DOHH2 (cell line): ENCODE measurements at regions not wholly inside any gene's neighbourhood (a gene's known extent, or its start where the extent isn't known, plus 50 kb on each side); places are given as distances from the start of the nearest gene placed in this dataset.

Source experiments
- H3F3A ChIP-seq: fragments of 200-600 bp; sonication (generic), shearing (Covaris generic); 2 replicates; pipeline ENCODE4 v1.6.0; 2016; ENCODE audit warnings: antibody characterized with exemption, mild to moderate bottlenecking; ENCODE audit not compliant: control insufficient read depth, insufficient read depth
- H3K27ac ChIP-seq: fragments of 200-600 bp; sonication (generic); 2 replicates; pipeline ENCODE4 v1.5.1; 2014; ENCODE audit warnings: low read depth, mild to moderate bottlenecking, low read length, moderate library complexity
- H3K27me3 ChIP-seq: fragments of 200-600 bp; sonication (generic); 2 replicates; pipeline ENCODE4 v1.6.1; 2014; ENCODE audit warnings: mild to moderate bottlenecking, low read length, mixed read lengths; ENCODE audit not compliant: control insufficient read depth
- H3K36me3 ChIP-seq: fragments of 200-600 bp; sonication (generic); 2 replicates; pipeline ENCODE4 v1.6.1; 2014; ENCODE audit warnings: mild to moderate bottlenecking, low read length, moderate library complexity, mixed read lengths; ENCODE audit not compliant: control insufficient read depth
- H3K4me1 ChIP-seq: fragments of 200-600 bp; sonication (generic); 2 replicates; pipeline ENCODE4 v1.6.1; 2014; ENCODE audit warnings: mild to moderate bottlenecking, low read length, mixed read lengths; ENCODE audit not compliant: control insufficient read depth
- H3K4me2 ChIP-seq: fragments of 200-600 bp; sonication (generic); 2 replicates; pipeline ENCODE4 v1.6.0; 2014; ENCODE audit warnings: mild to moderate bottlenecking, low read length, moderate library complexity
- H3K4me3 ChIP-seq: fragments of 200-600 bp; sonication (generic); 2 replicates; pipeline ENCODE4 v1.5.1; 2014; ENCODE audit warnings: mild to moderate bottlenecking, low read length, mixed read lengths
- H3K79me2 ChIP-seq: fragments of 200-600 bp; sonication (generic); 2 replicates; pipeline ENCODE4 v1.6.1; 2014; ENCODE audit warnings: mild to moderate bottlenecking, low read length, mixed read lengths; ENCODE audit not compliant: control insufficient read depth
- H3K9me2 ChIP-seq: fragments of 200-600 bp; sonication (generic); replicated peaks from 2 replicates; pipeline ENCODE4 v1.6.1; 2014; ENCODE audit warnings: mild to moderate bottlenecking, low read length, mixed read lengths; ENCODE audit not compliant: control insufficient read depth
- H3K9me3 ChIP-seq: fragments of 200-600 bp; sonication (generic); 2 replicates; pipeline ENCODE4 v1.6.1; 2014; ENCODE audit warnings: antibody characterized with exemption, low read length, mixed read lengths; ENCODE audit not compliant: control insufficient read depth, insufficient read depth
- H4K20me1 ChIP-seq: fragments of 200-600 bp; sonication (generic); 2 replicates; pipeline ENCODE4 v1.6.0; 2014; ENCODE audit warnings: low read depth, mild to moderate bottlenecking, antibody characterized with exemption, low read length, moderate library complexity; ENCODE audit not compliant: control insufficient read depth, insufficient read depth
- EZH2phosphoT487 ChIP-seq: fragments of 200-600 bp; sonication (generic); IDR thresholded peaks from 2 replicates; pipeline ENCODE4 v1.6.1; 2017; ENCODE audit warnings: borderline replicate concordance, mild to moderate bottlenecking, antibody characterized with exemption, low read length, moderate library complexity, mixed read lengths
- TF ChIP-seq, protein P1 (sequence below): fragments of 200-600 bp; sonication (generic); IDR thresholded peaks from one replicate; pipeline ENCODE4 v1.5.1; 2014; ENCODE audit warnings: antibody characterized with exemption, mild to moderate bottlenecking, low read depth, low read length; ENCODE audit not compliant: poor library complexity, severe bottlenecking

DNA sequence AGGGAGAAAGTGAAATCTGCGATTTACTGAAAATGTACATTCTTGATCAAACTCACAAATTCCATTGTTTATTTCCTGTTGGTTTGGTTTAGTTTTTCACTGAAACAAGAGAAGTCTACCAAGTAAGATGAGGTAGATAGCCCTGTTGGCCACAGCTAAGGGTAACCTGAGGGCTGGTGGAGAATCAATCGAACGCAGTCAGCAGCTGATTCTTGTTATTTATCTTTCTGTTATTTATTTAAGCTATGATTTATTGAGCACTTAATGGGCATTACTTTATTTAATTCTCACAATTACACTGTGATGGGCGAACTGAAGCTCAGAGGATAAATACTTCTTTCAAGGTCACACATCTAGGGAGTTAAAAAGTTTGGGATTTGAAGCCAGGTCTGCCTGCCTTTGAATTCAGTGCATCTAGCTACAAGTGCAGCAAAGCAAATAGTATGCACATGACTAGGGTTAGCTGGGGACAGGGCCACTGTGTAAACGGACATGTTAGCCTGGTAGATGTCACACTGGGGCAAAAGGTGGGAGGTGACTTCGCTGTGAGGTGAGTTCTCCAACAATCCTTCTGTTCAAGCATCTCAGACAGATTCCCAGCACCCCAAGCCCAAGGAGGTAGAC is 106.5 kb upstream of the GADD45A start:
- Histone ChIP-seq H3K4me3 (no peak overlapping the region), H3K27me3 (no peaks in the 10 kb centered on the region), H3K27ac (no peak overlapping the region), H3K36me3 (no peaks in the 10 kb centered on the region), H3K4me1 (no peaks in the 10 kb centered on the region), H3F3A (no peaks in the 10 kb centered on the region), H3K9me3 (no peaks in the 10 kb centered on the region), H4K20me1 (no peaks in the 10 kb centered on the region), H3K79me2 (no peaks in the 10 kb centered on the region), H3K4me2 (no peak overlapping the region), H3K9me2 (no peaks in the 10 kb centered on the region)
- TF ChIP-seq, protein P1, sequence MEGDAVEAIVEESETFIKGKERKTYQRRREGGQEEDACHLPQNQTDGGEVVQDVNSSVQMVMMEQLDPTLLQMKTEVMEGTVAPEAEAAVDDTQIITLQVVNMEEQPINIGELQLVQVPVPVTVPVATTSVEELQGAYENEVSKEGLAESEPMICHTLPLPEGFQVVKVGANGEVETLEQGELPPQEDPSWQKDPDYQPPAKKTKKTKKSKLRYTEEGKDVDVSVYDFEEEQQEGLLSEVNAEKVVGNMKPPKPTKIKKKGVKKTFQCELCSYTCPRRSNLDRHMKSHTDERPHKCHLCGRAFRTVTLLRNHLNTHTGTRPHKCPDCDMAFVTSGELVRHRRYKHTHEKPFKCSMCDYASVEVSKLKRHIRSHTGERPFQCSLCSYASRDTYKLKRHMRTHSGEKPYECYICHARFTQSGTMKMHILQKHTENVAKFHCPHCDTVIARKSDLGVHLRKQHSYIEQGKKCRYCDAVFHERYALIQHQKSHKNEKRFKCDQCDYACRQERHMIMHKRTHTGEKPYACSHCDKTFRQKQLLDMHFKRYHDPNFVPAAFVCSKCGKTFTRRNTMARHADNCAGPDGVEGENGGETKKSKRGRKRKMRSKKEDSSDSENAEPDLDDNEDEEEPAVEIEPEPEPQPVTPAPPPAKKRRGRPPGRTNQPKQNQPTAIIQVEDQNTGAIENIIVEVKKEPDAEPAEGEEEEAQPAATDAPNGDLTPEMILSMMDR = no peak
- TF ChIP-seq EZH2phosphoT487 = no peak

DNA sequence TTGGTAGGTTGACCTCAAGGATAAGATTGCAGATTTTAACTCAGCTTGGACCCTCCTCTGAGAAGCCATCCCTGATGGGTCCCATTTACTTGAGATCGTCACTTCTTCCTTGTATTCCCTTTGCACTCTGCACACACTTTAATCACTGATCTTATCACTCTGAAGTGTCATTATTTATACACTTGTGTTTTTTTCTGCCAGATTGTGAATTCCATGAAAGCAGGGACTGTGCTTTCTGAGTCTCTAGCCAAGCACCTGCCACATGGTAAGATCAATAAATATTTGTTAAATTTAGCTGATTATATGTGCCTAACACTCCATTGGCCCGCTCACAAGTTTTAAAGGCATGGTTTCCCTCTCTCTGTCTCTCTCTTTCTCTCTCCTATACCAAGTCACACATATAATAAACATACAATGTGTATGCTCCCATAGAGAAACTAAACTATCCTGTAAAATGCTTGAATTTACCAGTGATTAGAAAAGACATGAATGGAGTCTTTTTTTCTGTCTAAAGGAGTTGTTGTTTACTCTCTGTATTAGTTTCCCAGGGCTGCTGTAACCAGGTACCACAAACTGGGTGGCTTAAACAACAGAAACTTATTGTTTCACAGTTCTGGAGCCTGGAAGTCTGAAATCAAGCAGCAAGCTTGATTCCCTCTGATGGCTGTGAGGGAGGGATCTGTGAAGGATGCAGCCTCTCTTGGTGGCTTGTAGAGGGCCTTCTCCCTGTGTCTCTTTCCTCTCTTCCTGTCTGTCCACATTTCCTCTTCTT is 105.2 kb upstream of the GADD45A start:
- H3K36me3 ChIP-seq = no peaks in the 10 kb centered on the region
- no peaks in the 10 kb centered on the region for H4K20me1 ChIP-seq
- no peaks in the 10 kb centered on the region for H3K4me1 ChIP-seq
- no peaks in the 10 kb centered on the region for H3K9me2 ChIP-seq
- no peak overlapping the region for H3K4me3 ChIP-seq
- H3F3A ChIP-seq = no peaks in the 10 kb centered on the region
- H3K27ac ChIP-seq = no peak overlapping the region
- no peaks in the 10 kb centered on the region for H3K27me3 ChIP-seq
- TF ChIP-seq, protein P1 = no peak
- no peak for TF ChIP-seq EZH2phosphoT487
- no peaks in the 10 kb centered on the region for H3K79me2 ChIP-seq
- no peaks in the 10 kb centered on the region for H3K9me3 ChIP-seq
- H3K4me2 ChIP-seq = no peak overlapping the region

DNA sequence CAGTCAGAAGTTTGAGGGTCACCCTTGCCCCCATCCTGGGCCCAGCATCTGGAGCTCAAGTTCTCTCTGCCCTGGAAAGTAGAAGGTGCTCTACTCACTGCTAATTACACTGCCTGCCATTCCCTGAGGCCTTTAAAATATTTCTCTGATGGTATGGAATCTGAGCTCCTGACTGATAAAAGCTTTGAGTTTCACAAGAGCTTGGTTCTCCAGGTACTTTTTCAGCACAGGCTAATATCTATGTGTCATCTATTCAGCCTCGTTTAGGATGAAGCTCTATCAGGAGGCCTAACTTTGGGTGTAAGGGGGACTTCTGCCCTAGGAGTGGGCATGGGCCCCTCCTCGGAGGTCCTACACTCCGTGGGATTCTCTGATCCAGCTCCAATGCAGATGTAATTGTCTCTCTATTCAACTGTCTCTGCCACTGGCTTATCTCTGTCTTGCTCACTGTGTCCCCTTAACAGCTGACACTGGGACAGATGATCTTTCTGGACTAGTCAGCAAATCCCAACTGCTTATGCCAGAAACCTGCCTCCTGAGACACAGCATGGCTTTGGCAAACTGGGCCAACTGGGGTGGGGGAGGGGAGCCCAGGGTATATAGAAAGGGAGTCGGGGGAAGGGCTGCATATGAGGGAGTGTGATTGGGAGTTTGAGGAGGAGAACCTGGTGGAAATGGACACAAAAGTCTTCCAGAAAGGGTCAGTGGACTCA is 104.2 kb upstream of the GADD45A start:
- no peaks in the 10 kb centered on the region for H3K9me3 ChIP-seq
- H3K36me3 ChIP-seq = no peaks in the 10 kb centered on the region
- H4K20me1 ChIP-seq = no peaks in the 10 kb centered on the region
- H3K9me2 ChIP-seq = no peaks in the 10 kb centered on the region
- no peak overlapping the region for H3K4me3 ChIP-seq
- H3K4me2 ChIP-seq = no peak overlapping the region
- no peaks in the 10 kb centered on the region for H3K79me2 ChIP-seq
- TF ChIP-seq EZH2phosphoT487 = no peak
- TF ChIP-seq, protein P1 = no peak
- no peaks in the 10 kb centered on the region for H3F3A ChIP-seq
- no peaks in the 10 kb centered on the region for H3K27me3 ChIP-seq
- no peaks in the 10 kb centered on the region for H3K4me1 ChIP-seq
- H3K27ac ChIP-seq = no peak overlapping the region
